PC-9 (cell line): ENCODE measurements at regions not wholly inside any gene's neighbourhood (a gene's known extent, or its start where the extent isn't known, plus 50 kb on each side); places are given as distances from the start of the nearest gene placed in this dataset.

ENCODE experiments used
- EZH2 ChIP-seq: fragments of 200-600 bp; sonication (generic); IDR thresholded peaks from 2 replicates; pipeline ENCODE4 v1.8.0; 2017; ENCODE audit warnings: antibody characterized with exemption, low read depth
- TF ChIP-seq, protein P1 (sequence below): fragments of 200-600 bp; sonication (generic); conservative IDR thresholded peaks from 2 replicates; pipeline ENCODE4 v1.6.1; 2017; ENCODE audit warnings: mixed run types, antibody characterized with exemption, mild to moderate bottlenecking, moderate library complexity

- TF ChIP-seq, protein P1, sequence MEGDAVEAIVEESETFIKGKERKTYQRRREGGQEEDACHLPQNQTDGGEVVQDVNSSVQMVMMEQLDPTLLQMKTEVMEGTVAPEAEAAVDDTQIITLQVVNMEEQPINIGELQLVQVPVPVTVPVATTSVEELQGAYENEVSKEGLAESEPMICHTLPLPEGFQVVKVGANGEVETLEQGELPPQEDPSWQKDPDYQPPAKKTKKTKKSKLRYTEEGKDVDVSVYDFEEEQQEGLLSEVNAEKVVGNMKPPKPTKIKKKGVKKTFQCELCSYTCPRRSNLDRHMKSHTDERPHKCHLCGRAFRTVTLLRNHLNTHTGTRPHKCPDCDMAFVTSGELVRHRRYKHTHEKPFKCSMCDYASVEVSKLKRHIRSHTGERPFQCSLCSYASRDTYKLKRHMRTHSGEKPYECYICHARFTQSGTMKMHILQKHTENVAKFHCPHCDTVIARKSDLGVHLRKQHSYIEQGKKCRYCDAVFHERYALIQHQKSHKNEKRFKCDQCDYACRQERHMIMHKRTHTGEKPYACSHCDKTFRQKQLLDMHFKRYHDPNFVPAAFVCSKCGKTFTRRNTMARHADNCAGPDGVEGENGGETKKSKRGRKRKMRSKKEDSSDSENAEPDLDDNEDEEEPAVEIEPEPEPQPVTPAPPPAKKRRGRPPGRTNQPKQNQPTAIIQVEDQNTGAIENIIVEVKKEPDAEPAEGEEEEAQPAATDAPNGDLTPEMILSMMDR = no peak
- no peak for TF ChIP-seq EZH2
Measured at GRCh38 chr18:76546088-76546435, 51.0 kb upstream of the ZNF516 start.
